ENCODE measurements at regions not wholly inside any gene's neighbourhood (a gene's known extent, or its start where the extent isn't known, plus 50 kb on each side); places are given as distances from the start of the nearest gene placed in this dataset.

GRCh38 chr1:95926331-95926730, 692.3 kb downstream of the RWDD3 start:
- intact Hi-C loops (cut with micrococcal nuclease; ENCODE audit: unreplicated experiment): no loop called here
- CTCF ChIA-PET: no interaction called here
- no peak overlapping the region for H3K27ac Mint-ChIP-seq (ENCODE audit: unreplicated experiment)
- no peaks in the 10 kb centered on the region for H3K36me3 Mint-ChIP-seq (ENCODE audit: insufficient read depth, unreplicated experiment)
- no TSS peak for BruUV-seq (replicated peaks)
- H3K4me3 Mint-ChIP-seq (ENCODE audit: low read depth, unreplicated experiment): no peak overlapping the region
- no peaks in the 10 kb centered on the region for H3K9me3 Mint-ChIP-seq (ENCODE audit: low read depth, unreplicated experiment)
- DNase-seq: no peak
- H3K4me1 Mint-ChIP-seq (ENCODE audit: low read depth, unreplicated experiment): no peaks in the 10 kb centered on the region
- no peak for TF ChIP-seq CTCF (IDR thresholded peaks at IDR 0.05; ENCODE audit: unreplicated experiment)
- H3K27me3 Mint-ChIP-seq (ENCODE audit: unreplicated experiment): no peaks in the 10 kb centered on the region

GRCh38 chr1:95927061-95927460, 693.1 kb downstream of the RWDD3 start:
- CTCF ChIA-PET: no interaction called here
- TF ChIP-seq CTCF (IDR thresholded peaks at IDR 0.05; ENCODE audit: unreplicated experiment): no peak
- Mint-ChIP-seq H3K4me3 (ENCODE audit: low read depth, unreplicated experiment) (no peak overlapping the region), H3K9me3 (ENCODE audit: low read depth, unreplicated experiment) (no peaks in the 10 kb centered on the region), H3K27ac (ENCODE audit: unreplicated experiment) (no peak overlapping the region), H3K27me3 (ENCODE audit: unreplicated experiment) (no peaks in the 10 kb centered on the region), H3K4me1 (ENCODE audit: low read depth, unreplicated experiment) (no peaks in the 10 kb centered on the region), H3K36me3 (ENCODE audit: insufficient read depth, unreplicated experiment) (no peaks in the 10 kb centered on the region)
- no TSS peak for BruUV-seq (replicated peaks)
- DNase-seq: no peak
- intact Hi-C loops (cut with micrococcal nuclease; ENCODE audit: unreplicated experiment): no loop called here

GRCh38 chr1:95935719-95936118, 701.7 kb downstream of the RWDD3 start:
- BruUV-seq (replicated peaks): no TSS peak
- no peaks in the 10 kb centered on the region for H3K36me3 Mint-ChIP-seq (ENCODE audit: insufficient read depth, unreplicated experiment)
- H3K4me3 Mint-ChIP-seq (ENCODE audit: low read depth, unreplicated experiment): no peak overlapping the region
- peaks cover 2% of the 10 kb centered on the region for H3K9me3 Mint-ChIP-seq (ENCODE audit: low read depth, unreplicated experiment)
- intact Hi-C loops (cut with micrococcal nuclease; ENCODE audit: unreplicated experiment): no loop called here
- no peaks in the 10 kb centered on the region for H3K27me3 Mint-ChIP-seq (ENCODE audit: unreplicated experiment)
- no peak for DNase-seq
- H3K27ac Mint-ChIP-seq (ENCODE audit: unreplicated experiment): no peak overlapping the region
- CTCF ChIA-PET: no interaction called here
- H3K4me1 Mint-ChIP-seq (ENCODE audit: low read depth, unreplicated experiment): no peaks in the 10 kb centered on the region
- no peak for TF ChIP-seq CTCF (IDR thresholded peaks at IDR 0.05; ENCODE audit: unreplicated experiment)

- Mint-ChIP-seq H3K4me3 (ENCODE audit: low read depth, unreplicated experiment) (no peak overlapping the region), H3K36me3 (ENCODE audit: insufficient read depth, unreplicated experiment) (no peaks in the 10 kb centered on the region), H3K27ac (ENCODE audit: unreplicated experiment) (no peak overlapping the region), H3K27me3 (ENCODE audit: unreplicated experiment) (no peaks in the 10 kb centered on the region), H3K4me1 (ENCODE audit: low read depth, unreplicated experiment) (no peaks in the 10 kb centered on the region), H3K9me3 (ENCODE audit: low read depth, unreplicated experiment) (no peaks in the 10 kb centered on the region)
- no TSS peak for BruUV-seq (replicated peaks)
- intact Hi-C loops (cut with micrococcal nuclease; ENCODE audit: unreplicated experiment): loop anchor here (10.0 kb wide), 2 partner anchors 496 to 636 kb away; no protein-coding TSS in a partner anchor
- no peak for DNase-seq
- CTCF ChIA-PET: no interaction called here
- no peak for TF ChIP-seq CTCF (IDR thresholded peaks at IDR 0.05; ENCODE audit: unreplicated experiment)
Measured at GRCh38 chr1:95941121-95941798, 707.2 kb downstream of the RWDD3 start.

Measured in Calu3 (cell line).